PC-3 (cell line): ENCODE measurements at regions not wholly inside any gene's neighbourhood (a gene's known extent, or its start where the extent isn't known, plus 50 kb on each side); places are given as distances from the start of the nearest gene placed in this dataset.

Experiments
- ATAC-seq: fragments of 200-7000 bp; cut with Tn5 transposase; 2 replicates; pipeline ENCODE4 v1.9.1; 2020; ENCODE audit warnings: mild to moderate bottlenecking, moderate library complexity
- BruUV-seq: library from RNA; stranded (reverse); fragments of 400-500 nt; replicated peaks from 2 replicates; lab custom pipeline; 2021; lab: Mats Ljungman, UMichigan
- CTCF ChIA-PET: fragments of 300-600 bp; sonication (Branson Sonifier 250); formaldehyde crosslinking; loops from one replicate; lab custom pipeline; 2022; ENCODE audit warnings: antibody characterized with exemption; lab: Charles Lee
- POLR2A ChIA-PET: fragments of 300-600 bp; sonication (Branson Sonifier 250); formaldehyde crosslinking; loops from one replicate; lab custom pipeline; 2022; ENCODE audit warnings: antibody characterized with exemption; ENCODE audit not compliant: unreplicated experiment; lab: Charles Lee
- DNase-seq: peaks from one replicate; pipeline ENCODE4 v3.0.0-alpha.2; 2015
- H2AFZ ChIP-seq: fragments of 300-600 bp; sonication (generic); 2 replicates; pipeline ENCODE4 v1.6.0; 2016; ENCODE audit warnings: antibody characterized with exemption, low read length
- H3F3A ChIP-seq: fragments of 300-600 bp; sonication (generic); one replicate; pipeline ENCODE4 v1.6.0; 2017; ENCODE audit warnings: antibody characterized with exemption, low read length, control low read depth, mild to moderate bottlenecking; ENCODE audit not compliant: unreplicated experiment
- H3K27ac ChIP-seq: fragments of 300-600 bp; sonication (generic); 2 replicates; pipeline ENCODE4 v1.5.1; 2016; ENCODE audit warnings: mild to moderate bottlenecking, low read length
- H3K27me3 ChIP-seq: fragments of 300-600 bp; sonication (generic); 2 replicates; pipeline ENCODE4 v1.6.1; 2016; ENCODE audit warnings: low read length, mixed read lengths
- H3K36me3 ChIP-seq: fragments of 300-600 bp; sonication (generic); 2 replicates; pipeline ENCODE4 v1.6.1; 2016; ENCODE audit warnings: low read depth, mixed run types, low read length, mixed read lengths
- H3K4me1 ChIP-seq: fragments of 300-600 bp; sonication (generic); 2 replicates; pipeline ENCODE4 v1.5.1; 2016; ENCODE audit warnings: low read length; ENCODE audit not compliant: insufficient read depth
- H3K4me2 ChIP-seq: fragments of 300-600 bp; sonication (generic); 2 replicates; pipeline ENCODE4 v1.6.0; 2016; ENCODE audit warnings: low read length
- H3K4me3 ChIP-seq: fragments of 300-600 bp; sonication (generic); 2 replicates; pipeline ENCODE4 v1.5.1; 2016; ENCODE audit warnings: mild to moderate bottlenecking, low read length, mixed read lengths
- H3K79me2 ChIP-seq: fragments of 300-600 bp; sonication (generic); 2 replicates; pipeline ENCODE4 v1.6.1; 2017; ENCODE audit warnings: low read length, mixed read lengths
- H3K9ac ChIP-seq: fragments of 300-600 bp; sonication (generic); 2 replicates; pipeline ENCODE4 v1.6.0; 2016; ENCODE audit warnings: mild to moderate bottlenecking, low read length
- H3K9me2 ChIP-seq: fragments of 300-600 bp; sonication (generic); replicated peaks from 2 replicates; pipeline ENCODE4 v1.6.1; 2016; ENCODE audit warnings: mixed run types, low read length, mixed read lengths
- H3K9me3 ChIP-seq: fragments of 300-600 bp; sonication (generic); 2 replicates; pipeline ENCODE4 v1.6.1; 2016; ENCODE audit warnings: low read length, mixed read lengths
- H4K20me1 ChIP-seq: fragments of 300-600 bp; sonication (generic); 2 replicates; pipeline ENCODE4 v1.6.1; 2016; ENCODE audit warnings: low read length, mixed read lengths
- EZH2 ChIP-seq: fragments of 300-600 bp; sonication (generic); IDR thresholded peaks from one replicate; pipeline ENCODE4 v1.6.1; 2017; ENCODE audit warnings: antibody characterized with exemption, mild to moderate bottlenecking, low read length; ENCODE audit not compliant: unreplicated experiment
- EZH2phosphoT487 ChIP-seq: fragments of 300-600 bp; sonication (generic); IDR thresholded peaks from 2 replicates; pipeline ENCODE4 v1.6.1; 2018; ENCODE audit warnings: mild to moderate bottlenecking, antibody characterized with exemption, low read length, borderline replicate concordance
- intact Hi-C: fragments of 100-400 bp; cut with micrococcal nuclease; formaldehyde crosslinking; loops from 2 replicates; pipeline ENCODE4 v1.9.0; 2023
- TF ChIP-seq, protein P1 (sequence below): fragments of 300-600 bp; sonication (generic); conservative IDR thresholded peaks from 2 replicates; pipeline ENCODE4 v1.5.1; 2017; ENCODE audit warnings: antibody characterized with exemption, low read depth, mild to moderate bottlenecking, low read length

DNA sequence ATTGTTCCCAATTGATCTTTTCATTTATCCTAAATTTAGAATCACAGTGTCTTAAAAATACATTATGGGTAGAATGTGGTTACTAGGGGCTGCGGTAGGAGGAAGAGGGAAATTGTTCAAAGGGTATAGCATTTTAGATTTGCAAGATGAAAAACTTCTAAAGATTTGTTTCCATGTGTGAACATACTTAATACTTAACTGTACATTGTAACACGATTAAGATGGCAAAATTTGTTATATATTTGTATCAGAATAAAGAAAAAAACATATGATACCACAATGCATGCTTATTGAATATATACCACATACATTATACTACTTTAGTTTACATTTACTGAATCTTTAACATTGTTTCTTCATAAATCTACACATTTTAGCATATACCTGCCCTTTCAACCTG, 677.3 kb upstream of the PCDH20 start:
- ChIA-PET CTCF (no interaction called here), POLR2A (no interaction called here)
- no peak overlapping the region for H3K27ac ChIP-seq
- no peak for DNase-seq
- no peak for TF ChIP-seq EZH2phosphoT487
- TF ChIP-seq, protein P1, sequence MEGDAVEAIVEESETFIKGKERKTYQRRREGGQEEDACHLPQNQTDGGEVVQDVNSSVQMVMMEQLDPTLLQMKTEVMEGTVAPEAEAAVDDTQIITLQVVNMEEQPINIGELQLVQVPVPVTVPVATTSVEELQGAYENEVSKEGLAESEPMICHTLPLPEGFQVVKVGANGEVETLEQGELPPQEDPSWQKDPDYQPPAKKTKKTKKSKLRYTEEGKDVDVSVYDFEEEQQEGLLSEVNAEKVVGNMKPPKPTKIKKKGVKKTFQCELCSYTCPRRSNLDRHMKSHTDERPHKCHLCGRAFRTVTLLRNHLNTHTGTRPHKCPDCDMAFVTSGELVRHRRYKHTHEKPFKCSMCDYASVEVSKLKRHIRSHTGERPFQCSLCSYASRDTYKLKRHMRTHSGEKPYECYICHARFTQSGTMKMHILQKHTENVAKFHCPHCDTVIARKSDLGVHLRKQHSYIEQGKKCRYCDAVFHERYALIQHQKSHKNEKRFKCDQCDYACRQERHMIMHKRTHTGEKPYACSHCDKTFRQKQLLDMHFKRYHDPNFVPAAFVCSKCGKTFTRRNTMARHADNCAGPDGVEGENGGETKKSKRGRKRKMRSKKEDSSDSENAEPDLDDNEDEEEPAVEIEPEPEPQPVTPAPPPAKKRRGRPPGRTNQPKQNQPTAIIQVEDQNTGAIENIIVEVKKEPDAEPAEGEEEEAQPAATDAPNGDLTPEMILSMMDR: no peak
- no peak for TF ChIP-seq EZH2
- no TSS peak for BruUV-seq
- intact Hi-C loops: no loop called here
- H3K4me3 ChIP-seq: no peak overlapping the region
- no peaks in the 10 kb centered on the region for H3K9me3 ChIP-seq
- H3K9me2 ChIP-seq: no peaks in the 10 kb centered on the region
- ATAC-seq: no peak
- no peaks in the 10 kb centered on the region for H3K4me1 ChIP-seq
- no peak overlapping the region for H3K4me2 ChIP-seq
- H3F3A ChIP-seq: no peaks in the 10 kb centered on the region
- no peaks in the 10 kb centered on the region for H3K79me2 ChIP-seq
- no peaks in the 10 kb centered on the region for H3K27me3 ChIP-seq
- no peaks in the 10 kb centered on the region for H3K36me3 ChIP-seq
- H3K9ac ChIP-seq: no peak overlapping the region
- no peak overlapping the region for H2AFZ ChIP-seq
- no peaks in the 10 kb centered on the region for H4K20me1 ChIP-seq

DNA sequence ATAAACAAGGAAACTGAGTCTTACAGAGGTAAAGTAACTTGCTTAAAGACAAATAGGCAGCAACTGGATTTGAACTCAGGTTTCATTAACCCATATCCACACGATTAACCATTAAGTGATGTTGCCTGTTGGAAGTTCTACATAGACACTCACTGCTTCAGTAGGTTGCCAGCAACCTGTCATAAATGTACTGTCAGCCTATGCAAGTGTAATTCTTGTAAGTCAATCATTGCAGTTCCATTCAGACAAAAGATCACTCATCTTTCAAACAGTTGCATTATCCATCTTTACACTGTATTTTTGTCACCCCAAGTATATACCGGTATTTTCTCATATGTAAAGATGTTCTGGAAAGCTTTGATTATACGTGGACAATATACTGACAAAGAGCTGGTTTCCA, 676.9 kb upstream of the PCDH20 start:
- POLR2A ChIA-PET: no interaction called here

DNA sequence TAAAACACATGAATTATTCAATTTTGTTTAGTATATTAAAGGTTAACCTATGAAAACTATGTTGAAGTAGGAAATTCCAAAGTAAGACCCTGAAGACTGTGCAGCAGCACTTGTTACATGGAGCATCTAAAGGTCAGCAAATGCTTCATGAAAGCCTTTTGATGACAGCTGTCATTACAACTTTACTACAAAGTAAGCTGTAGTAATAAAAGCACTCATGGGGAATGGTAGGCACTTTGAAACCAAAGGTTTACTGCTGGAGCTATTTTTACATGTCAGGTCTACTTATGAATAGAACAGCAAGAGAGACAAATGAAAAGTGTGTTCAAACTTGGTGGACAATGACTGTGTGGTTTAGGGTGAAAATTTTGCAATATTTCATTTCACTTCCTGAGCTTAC, 672.5 kb upstream of the PCDH20 start:
- no peak for TF ChIP-seq EZH2phosphoT487
- TF ChIP-seq, protein P1: no peak
- TF ChIP-seq EZH2: no peak

More for the DNA sequence above, 676.9 kb upstream of the PCDH20 start:
- Histone ChIP-seq H3K27me3 (no peaks in the 10 kb centered on the region), H3K9me2 (no peaks in the 10 kb centered on the region), H3K27ac (no peak overlapping the region), H3K4me3 (no peak overlapping the region), H3K9ac (no peak overlapping the region), H3K79me2 (no peaks in the 10 kb centered on the region), H3F3A (no peaks in the 10 kb centered on the region), H4K20me1 (no peaks in the 10 kb centered on the region), H3K36me3 (no peaks in the 10 kb centered on the region), H3K4me2 (no peak overlapping the region), H2AFZ (no peak overlapping the region), H3K4me1 (no peaks in the 10 kb centered on the region), H3K9me3 (no peaks in the 10 kb centered on the region)
- no TSS peak for BruUV-seq
- CTCF ChIA-PET: no interaction called here
- intact Hi-C loops: no loop called here
- no peak for ATAC-seq
- no peak for DNase-seq
- TF ChIP-seq, protein P1: no peak
- no peak for TF ChIP-seq EZH2
- no peak for TF ChIP-seq EZH2phosphoT487

More for the DNA sequence above, 672.5 kb upstream of the PCDH20 start:
- H3K9me3 ChIP-seq: no peaks in the 10 kb centered on the region
- H4K20me1 ChIP-seq: no peaks in the 10 kb centered on the region
- H3F3A ChIP-seq: no peaks in the 10 kb centered on the region
- ChIA-PET CTCF (no interaction called here), POLR2A (no interaction called here)
- no peaks in the 10 kb centered on the region for H3K27me3 ChIP-seq
- DNase-seq (no peak), ATAC-seq (no peak)
- no peak overlapping the region for H3K4me3 ChIP-seq
- intact Hi-C loops: no loop called here
- no peaks in the 10 kb centered on the region for H3K4me1 ChIP-seq
- H3K4me2 ChIP-seq: no peak overlapping the region
- H3K79me2 ChIP-seq: no peaks in the 10 kb centered on the region
- no peak overlapping the region for H2AFZ ChIP-seq
- H3K9ac ChIP-seq: no peak overlapping the region
- no TSS peak for BruUV-seq
- no peak overlapping the region for H3K27ac ChIP-seq
- no peaks in the 10 kb centered on the region for H3K36me3 ChIP-seq
- H3K9me2 ChIP-seq: no peaks in the 10 kb centered on the region
